Fibroblast of the aortic adventitia (primary cell): ENCODE measurements at regions not wholly inside any gene's neighbourhood (a gene's known extent, or its start where the extent isn't known, plus 50 kb on each side); places are given as distances from the start of the nearest gene placed in this dataset.
"Not testable (repeated sequence)": the region's sequence is repeated elsewhere in the genome, so short reads cannot be mapped to it uniquely, and the experiment has no call there.

Source experiments
- DNase-seq: peaks from one replicate; pipeline ENCODE4 v3.0.0-alpha.2; 2010; ENCODE audit warnings: low read depth
- H3K4me3 ChIP-seq: 2 replicates; pipeline ENCODE4 v1.5.1; 2011; ENCODE audit warnings: low read depth, mild to moderate bottlenecking, control low read depth, low read length, moderate library complexity

DNA sequence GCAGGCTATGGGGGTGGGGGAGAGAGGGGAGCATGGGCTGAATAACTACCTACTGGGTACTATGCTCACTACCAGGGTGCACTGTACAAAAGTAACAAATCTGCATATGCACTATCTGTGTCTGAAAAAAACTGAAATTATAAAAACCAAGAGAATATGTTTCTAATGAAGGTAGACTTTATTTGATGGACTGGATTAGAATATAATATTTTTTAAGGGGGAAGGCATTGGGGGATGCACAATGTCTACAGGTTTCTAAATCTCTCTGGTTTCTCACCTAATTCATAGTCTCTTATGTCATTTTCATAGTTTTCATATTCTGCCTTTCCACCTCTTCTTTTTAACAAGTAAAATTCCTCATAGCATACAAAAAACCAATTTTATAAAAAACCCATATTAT, 200.8 kb upstream of the C1QTNF3 start:
- not testable (repeated sequence) for DNase-seq
- peak overlapping the region; percentile 35 for H3K4me3 ChIP-seq

GRCh38 chr5:34244281-34245031, 201.4 kb upstream of the C1QTNF3 start:
- peak; percentile 46 for DNase-seq
- H3K4me3 ChIP-seq = peak overlapping the region; percentile 44

DNA sequence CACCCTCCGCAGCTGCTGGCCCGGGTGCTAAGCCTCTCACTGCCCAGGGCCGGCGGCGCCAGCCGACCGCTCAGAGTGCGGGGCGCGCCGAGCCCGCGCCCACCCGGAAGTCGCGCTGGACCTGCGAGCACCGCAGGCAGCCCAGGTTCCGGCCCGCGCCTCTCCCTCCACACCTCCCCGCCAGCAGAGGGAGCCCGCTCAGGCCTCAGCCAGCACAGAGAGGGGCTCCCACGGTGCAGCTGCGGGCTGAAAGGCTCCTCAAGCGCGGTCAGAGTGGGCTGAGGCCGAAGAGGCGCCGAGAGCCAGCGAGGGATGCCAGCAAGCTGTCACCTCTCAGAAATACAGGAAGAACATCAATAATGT, 202.0 kb upstream of the C1QTNF3 start:
- H3K4me3 ChIP-seq = peak overlapping the region; percentile 51
- DNase-seq = peak; percentile 43

- peak overlapping the region; percentile 46 for H3K4me3 ChIP-seq
- DNase-seq = not testable (repeated sequence)
These were observed 202.8 kb upstream of the C1QTNF3 start for GRCh38 chr5:34245813-34246212.

DNA sequence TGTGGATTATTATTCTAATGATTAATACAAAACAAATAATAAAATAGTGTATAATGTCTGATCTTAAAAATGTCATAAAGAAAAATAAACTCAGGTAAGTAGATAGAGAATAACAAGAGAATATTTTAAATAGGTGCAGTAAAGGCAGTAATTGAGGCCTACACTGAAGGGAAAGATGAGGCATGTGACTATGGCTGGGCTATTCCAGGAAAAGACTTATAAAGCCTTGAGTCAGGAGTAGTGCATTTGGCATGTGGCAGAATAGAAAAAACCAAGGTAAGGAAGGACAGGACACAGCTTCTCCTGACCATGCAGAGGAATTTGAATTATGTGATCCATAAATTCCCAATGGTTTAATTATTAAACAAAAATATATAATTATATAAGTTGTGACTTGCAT, 215.6 kb upstream of the C1QTNF3 start:
- not testable (repeated sequence) for DNase-seq, H3K4me3 ChIP-seq

- not testable (repeated sequence) for H3K4me3 ChIP-seq, DNase-seq
These were observed 218.0 kb upstream of the C1QTNF3 start for GRCh38 chr5:34261020-34261419.

GRCh38 chr5:34266151-34266550, 223.1 kb upstream of the C1QTNF3 start:
- H3K4me3 ChIP-seq, DNase-seq: not testable (repeated sequence)

DNA sequence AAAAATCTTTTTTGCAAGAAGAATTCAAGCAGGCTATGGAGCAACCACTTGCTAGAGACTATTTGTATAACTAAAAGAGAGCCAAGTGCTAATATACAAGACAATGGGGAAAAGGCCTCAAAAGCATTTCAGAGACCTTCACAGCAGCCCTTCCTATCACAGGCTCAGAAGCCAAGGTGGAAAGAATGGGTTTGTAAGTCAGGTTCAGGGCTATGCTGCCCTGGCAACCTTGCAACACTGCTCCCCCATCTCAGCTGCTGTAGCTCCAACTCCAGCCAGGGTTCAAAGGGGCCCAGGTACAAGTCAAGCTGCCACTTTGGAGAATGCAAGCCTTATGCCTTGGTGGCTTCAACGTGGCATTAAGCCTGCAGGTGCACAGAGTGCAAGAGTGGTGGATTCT, 253.7 kb upstream of the C1QTNF3 start:
- not testable (repeated sequence) for DNase-seq, H3K4me3 ChIP-seq

GRCh38 chr5:34329201-34329600, 286.2 kb upstream of the C1QTNF3 start:
- H3K4me3 ChIP-seq, DNase-seq: not testable (repeated sequence)

- peak; percentile 11 for DNase-seq
- H3K4me3 ChIP-seq = not testable (repeated sequence)
These were observed 286.6 kb upstream of the C1QTNF3 start for GRCh38 chr5:34329611-34330108.

- DNase-seq = not testable (repeated sequence)
These were observed 289.0 kb upstream of the C1QTNF3 start for GRCh38 chr5:34331928-34332454.

DNA sequence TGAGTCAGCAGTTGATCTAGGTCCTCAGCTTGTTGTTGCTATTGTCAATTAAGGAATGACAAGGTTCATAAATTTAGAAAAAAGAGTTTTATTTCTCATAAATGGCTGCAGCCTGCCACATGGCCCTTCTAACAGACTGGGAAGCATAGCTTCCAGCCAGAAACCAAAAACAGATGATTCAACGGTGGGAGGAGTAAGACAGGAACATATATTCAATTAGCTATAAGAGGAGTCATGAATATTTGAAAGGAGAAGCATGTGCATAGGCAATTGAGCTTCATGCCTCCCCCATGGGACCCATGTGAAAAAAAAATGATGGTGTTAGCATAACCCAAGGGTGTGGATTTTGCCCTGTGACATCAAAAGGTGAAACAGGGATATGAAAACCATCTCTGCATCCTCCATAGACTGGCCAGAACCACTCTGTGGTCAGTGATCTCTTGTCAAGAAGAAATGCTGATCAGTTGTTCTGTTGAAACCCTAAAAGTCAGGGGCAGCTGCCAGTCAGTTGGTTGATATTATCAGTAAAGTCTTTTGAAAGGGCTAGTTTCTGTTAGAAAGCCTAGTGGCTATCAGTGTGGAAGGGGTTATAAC, 296.5 kb upstream of the C1QTNF3 start:
- not testable (repeated sequence) for H3K4me3 ChIP-seq, DNase-seq

More at GRCh38 chr5:34331928-34332454, 289.0 kb upstream of the C1QTNF3 start:
- H3K4me3 ChIP-seq = not testable (repeated sequence)

- H3K4me3 ChIP-seq, DNase-seq: not testable (repeated sequence)
These were observed 301.7 kb upstream of the RAI14 start for GRCh38 chr5:34354440-34354839.

DNA sequence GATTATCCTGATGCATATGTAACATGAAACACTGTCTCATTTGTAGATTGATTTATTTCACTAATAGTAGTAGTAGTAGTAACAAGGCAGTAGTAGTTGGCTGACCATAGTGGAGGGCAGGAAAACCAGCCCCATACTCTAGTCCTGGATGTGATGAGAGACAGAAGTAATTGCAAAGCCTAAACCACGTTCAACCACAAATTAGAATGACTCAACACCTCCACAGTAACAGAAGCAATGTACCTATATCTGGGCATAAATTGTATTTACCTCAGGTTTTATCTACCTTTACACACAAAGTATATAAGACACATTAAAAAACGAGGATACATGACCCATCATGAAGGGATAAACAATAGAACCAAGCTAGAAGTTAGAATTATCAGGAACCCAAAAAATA, 284.7 kb upstream of the RAI14 start:
- not testable (repeated sequence) for DNase-seq

DNA sequence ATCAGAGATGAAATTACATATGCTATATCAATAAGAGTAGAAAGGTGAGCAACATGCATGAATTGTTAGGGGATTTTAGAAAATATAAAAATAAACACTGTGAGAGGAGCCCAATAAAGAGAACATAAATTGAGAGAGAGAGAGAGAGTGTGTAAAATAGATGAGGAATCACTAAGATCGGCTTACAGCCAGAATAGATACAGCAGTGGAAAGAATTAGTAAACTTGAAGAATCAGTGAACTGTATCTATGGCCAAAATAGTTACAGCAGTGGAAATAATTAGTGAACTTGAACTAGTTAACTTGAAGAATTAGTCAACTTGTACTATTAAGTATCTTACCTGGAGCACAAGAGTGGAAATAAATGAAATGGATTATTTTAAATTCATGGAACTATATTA, 284.3 kb upstream of the RAI14 start:
- H3K4me3 ChIP-seq, DNase-seq: not testable (repeated sequence)

More for the DNA sequence above, 284.7 kb upstream of the RAI14 start:
- not testable (repeated sequence) for H3K4me3 ChIP-seq

- not testable (repeated sequence) for DNase-seq, H3K4me3 ChIP-seq
These were observed 283.4 kb upstream of the RAI14 start for GRCh38 chr5:34372739-34373138.

GRCh38 chr5:34377651-34378050, 278.5 kb upstream of the RAI14 start:
- DNase-seq = peak; percentile 2
- H3K4me3 ChIP-seq = not testable (repeated sequence)

DNA sequence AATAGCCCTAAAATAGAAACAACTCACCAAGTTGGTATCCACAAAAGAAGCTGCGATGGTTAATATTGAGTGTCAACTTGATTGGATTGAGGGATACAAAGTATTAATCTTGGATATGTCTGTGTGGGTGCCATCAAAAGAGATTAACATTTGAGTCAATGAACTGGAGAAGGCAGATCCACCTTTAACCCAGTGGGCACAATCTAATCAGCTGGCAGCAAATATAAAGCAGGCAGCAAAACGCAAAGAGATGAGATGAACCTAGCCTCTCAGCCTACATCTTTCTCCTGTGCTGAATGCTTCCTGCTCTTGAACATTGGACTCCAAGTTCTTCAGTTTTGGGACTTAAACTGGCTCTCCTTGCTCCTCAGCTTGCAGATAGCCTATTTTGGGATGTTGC, 277.6 kb upstream of the RAI14 start:
- not testable (repeated sequence) for DNase-seq, H3K4me3 ChIP-seq

- not testable (repeated sequence) for H3K4me3 ChIP-seq, DNase-seq
These were observed 267.4 kb upstream of the RAI14 start for GRCh38 chr5:34388754-34389153.
